CD4-positive, alpha-beta memory T cell (primary cell): ENCODE measurements at regions not wholly inside any gene's neighbourhood (a gene's known extent, or its start where the extent isn't known, plus 50 kb on each side); places are given as distances from the start of the nearest gene placed in this dataset.
A peak's percentile ranks its signal among the peaks of the same experiment; 100 is the strongest.

Experiments used
- CTCF ChIA-PET: fragments of 350-600 bp; sonication (Branson Sonifier 250); formaldehyde crosslinking; loops from one replicate; lab custom pipeline; 2021; ENCODE audit warnings: inconsistent platforms; ENCODE audit not compliant: partially characterized antibody; lab: Charles Lee
- POLR2A ChIA-PET: fragments of 350-600 bp; sonication (Branson Sonifier 250); formaldehyde crosslinking; loops from one replicate; lab custom pipeline; 2021; ENCODE audit not compliant: partially characterized antibody; lab: Charles Lee
- DNase-seq, 5 donors: peaks; one replicate each; pipeline versions ENCODE4 v3.0.0 to v3.0.0-alpha.2; 2020 to 2022; ENCODE audit warnings: mixed read lengths in 1 of 5
- H3K27ac ChIP-seq: one replicate; pipeline ENCODE4 v1.7.0; 2013; ENCODE audit warnings: low read depth, low read length
- H3K27me3 ChIP-seq: 2 replicates; pipeline ENCODE4 v1.7.0; 2013; ENCODE audit warnings: mild to moderate bottlenecking, low read length, moderate library complexity; ENCODE audit not compliant: insufficient read depth
- H3K36me3 ChIP-seq: 2 replicates; pipeline ENCODE4 v1.7.0; 2013; ENCODE audit warnings: mild to moderate bottlenecking, low read length, moderate library complexity; ENCODE audit not compliant: insufficient read depth
- H3K4me1 ChIP-seq: 2 replicates; pipeline ENCODE4 v1.7.0; 2013; ENCODE audit warnings: mild to moderate bottlenecking, low read length, moderate library complexity; ENCODE audit not compliant: insufficient read depth
- H3K4me3 ChIP-seq, 2 donors: one replicate each; pipeline ENCODE4 v1.7.0; 2013; ENCODE audit warnings: low read length in 2 of 2, mild to moderate bottlenecking in 1 of 2
- H3K9me3 ChIP-seq, 2 donors: one replicate each; pipeline ENCODE4 v1.7.0; 2013; ENCODE audit warnings: low read length in 2 of 2, control low read depth in 1 of 2; ENCODE audit not compliant: control insufficient read depth in 1 of 2
- H3K27ac Mint-ChIP-seq, 7 donors: one replicate each; pipeline ENCODE4 v1.8.0; 2020 to 2021; ENCODE audit warnings: mixed read lengths in 7 of 7, mild to moderate bottlenecking in 6 of 7, inconsistent platforms in 3 of 7, moderate library complexity in 3 of 7
- H3K27me3 Mint-ChIP-seq, 2 donors: one replicate each; pipeline ENCODE4 v1.8.0; 2020 to 2021; ENCODE audit warnings: mixed read lengths in 2 of 2
- H3K36me3 Mint-ChIP-seq, 2 donors: one replicate each; pipeline ENCODE4 v1.8.0; 2020 to 2021; ENCODE audit warnings: mixed read lengths in 2 of 2, inconsistent platforms in 1 of 2, mild to moderate bottlenecking in 1 of 2
- H3K4me1 Mint-ChIP-seq, 4 donors: one replicate each; pipeline ENCODE4 v1.8.0; 2020 to 2021; ENCODE audit warnings: mixed read lengths in 4 of 4, mild to moderate bottlenecking in 1 of 4
- H3K4me3 Mint-ChIP-seq, 8 donors: one replicate each; pipeline ENCODE4 v1.8.0; 2020 to 2021; ENCODE audit warnings: mixed read lengths in 8 of 8, mild to moderate bottlenecking in 7 of 8, moderate library complexity in 6 of 8, inconsistent platforms in 3 of 8
- H3K9me3 Mint-ChIP-seq, 8 donors: one replicate each; pipeline ENCODE4 v1.8.0; 2020 to 2021; ENCODE audit warnings: mixed read lengths in 8 of 8, mild to moderate bottlenecking in 5 of 8, inconsistent platforms in 3 of 8, moderate library complexity in 1 of 8
- intact Hi-C: fragments of 100-400 bp; cut with micrococcal nuclease; formaldehyde crosslinking; loops from one replicate; pipeline ENCODE4 v1.15.1; 2023

- H3K27me3 ChIP-seq: no peaks in the 10 kb centered on the region
- H3K36me3 Mint-ChIP-seq: no peaks in the 10 kb centered on the region
- no peaks in the 10 kb centered on the region for H3K9me3 ChIP-seq
- no peak overlapping the region for H3K4me3 Mint-ChIP-seq
- H3K27ac Mint-ChIP-seq: no peak overlapping the region
- H3K27me3 Mint-ChIP-seq: peaks cover 0 to 1% of the 10 kb centered on the region in 2 donors
- no peak for DNase-seq
- CTCF ChIA-PET: no interaction called here
- POLR2A ChIA-PET: no interaction called here
- no peaks in the 10 kb centered on the region for H3K36me3 ChIP-seq
- no peak overlapping the region for H3K27ac ChIP-seq
- intact Hi-C loops: no loop called here
- H3K4me1 ChIP-seq: no peaks in the 10 kb centered on the region
- H3K9me3 Mint-ChIP-seq: peaks cover 3 to 39% (median 26%) of the 10 kb centered on the region in 8 donors
- H3K4me3 ChIP-seq: no peak overlapping the region
- no peaks in the 10 kb centered on the region for H3K4me1 Mint-ChIP-seq
Observed at GRCh38 chr9:117624106-117624505, 80.1 kb upstream of the TLR4 start.

- no peak overlapping the region for H3K27ac ChIP-seq
- peaks cover 3 to 39% (median 28%) of the 10 kb centered on the region in 8 donors for H3K9me3 Mint-ChIP-seq
- H3K4me3 Mint-ChIP-seq: no peak overlapping the region
- no peaks in the 10 kb centered on the region for H3K36me3 ChIP-seq
- H3K27me3 ChIP-seq: no peaks in the 10 kb centered on the region
- H3K4me1 ChIP-seq: no peaks in the 10 kb centered on the region
- POLR2A ChIA-PET: no interaction called here
- DNase-seq: no peak
- H3K4me3 ChIP-seq: no peak overlapping the region
- H3K27me3 Mint-ChIP-seq: peaks cover 0 to 1% of the 10 kb centered on the region in 2 donors
- H3K27ac Mint-ChIP-seq: no peak overlapping the region
- CTCF ChIA-PET: no interaction called here
- H3K9me3 ChIP-seq: no peaks in the 10 kb centered on the region
- intact Hi-C loops: no loop called here
- no peaks in the 10 kb centered on the region for H3K36me3 Mint-ChIP-seq
- no peaks in the 10 kb centered on the region for H3K4me1 Mint-ChIP-seq
Observed at GRCh38 chr9:117622347-117622746, 81.9 kb upstream of the TLR4 start.

DNA sequence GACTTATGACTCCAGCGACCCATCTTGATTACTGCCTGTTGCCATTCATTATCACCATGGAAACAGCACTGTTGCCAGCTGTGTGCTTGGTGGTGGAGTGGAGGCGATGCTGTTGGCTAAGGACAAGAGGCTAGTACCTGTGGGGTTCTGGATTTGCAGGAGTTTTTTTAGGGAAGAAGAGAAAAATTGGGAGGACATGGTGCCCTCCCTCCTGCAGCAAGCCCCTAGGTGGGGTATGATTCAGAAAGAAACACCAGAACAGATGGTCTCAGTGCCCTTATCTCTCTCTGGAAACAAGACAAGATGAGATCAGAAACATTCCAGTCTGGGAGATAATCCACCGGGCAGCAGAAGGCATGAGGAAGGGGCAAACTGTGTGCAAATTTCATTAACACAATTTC is 87.8 kb upstream of the TLR4 start:
- intact Hi-C loops: no loop called here
- Mint-ChIP-seq H3K36me3 (no peaks in the 10 kb centered on the region), H3K9me3 (peaks cover 0 to 10% (median 3%) of the 10 kb centered on the region in 8 donors), H3K27ac (no peak overlapping the region), H3K4me3 (no peak overlapping the region), H3K27me3 (peaks cover 1 to 2% of the 10 kb centered on the region in 2 donors), H3K4me1 (no peaks in the 10 kb centered on the region)
- POLR2A ChIA-PET: no interaction called here
- H3K36me3 ChIP-seq: no peaks in the 10 kb centered on the region
- H3K27me3 ChIP-seq: no peaks in the 10 kb centered on the region
- H3K9me3 ChIP-seq: no peaks in the 10 kb centered on the region
- no peaks in the 10 kb centered on the region for H3K4me1 ChIP-seq
- no peak for DNase-seq
- no peak overlapping the region for H3K27ac ChIP-seq
- CTCF ChIA-PET: no interaction called here
- no peak overlapping the region for H3K4me3 ChIP-seq

- no peaks in the 10 kb centered on the region for H3K36me3 ChIP-seq
- H3K27ac ChIP-seq: no peak overlapping the region
- no peak for DNase-seq
- POLR2A ChIA-PET: no interaction called here
- Mint-ChIP-seq H3K4me1 (no peaks in the 10 kb centered on the region), H3K36me3 (no peaks in the 10 kb centered on the region), H3K9me3 (peaks cover 0 to 3% (median 0%) of the 10 kb centered on the region in 8 donors), H3K27ac (no peak overlapping the region), H3K27me3 (peaks cover 0 to 2% of the 10 kb centered on the region in 2 donors), H3K4me3 (no peak overlapping the region)
- H3K9me3 ChIP-seq: no peaks in the 10 kb centered on the region
- intact Hi-C loops: no loop called here
- CTCF ChIA-PET: no interaction called here
- H3K27me3 ChIP-seq: no peaks in the 10 kb centered on the region
- H3K4me3 ChIP-seq: no peak overlapping the region
- no peaks in the 10 kb centered on the region for H3K4me1 ChIP-seq
Observed at GRCh38 chr9:117612317-117612716, 91.9 kb upstream of the TLR4 start.

GRCh38 chr9:117597977-117598376 is 106.2 kb upstream of the TLR4 start:
- H3K9me3 Mint-ChIP-seq: peaks cover 0 to 22% (median 13%) of the 10 kb centered on the region in 8 donors
- H3K4me1 ChIP-seq: no peaks in the 10 kb centered on the region
- ChIA-PET POLR2A (no interaction called here), CTCF (no interaction called here)
- no peaks in the 10 kb centered on the region for H3K36me3 ChIP-seq
- no peak overlapping the region for H3K4me3 ChIP-seq
- no peaks in the 10 kb centered on the region for H3K4me1 Mint-ChIP-seq
- DNase-seq: no peak
- no peaks in the 10 kb centered on the region for H3K36me3 Mint-ChIP-seq
- H3K27me3 Mint-ChIP-seq: no peaks in the 10 kb centered on the region
- no peaks in the 10 kb centered on the region for H3K9me3 ChIP-seq
- H3K4me3 Mint-ChIP-seq: peak overlapping the region in 1 of 8 donors; percentile 11
- no peak overlapping the region for H3K27ac ChIP-seq
- intact Hi-C loops: no loop called here
- H3K27ac Mint-ChIP-seq: no peak overlapping the region
- no peaks in the 10 kb centered on the region for H3K27me3 ChIP-seq

GRCh38 chr9:117596678-117597077 is 107.5 kb upstream of the TLR4 start:
- Mint-ChIP-seq H3K27me3 (no peaks in the 10 kb centered on the region), H3K9me3 (peaks cover 0 to 21% (median 13%) of the 10 kb centered on the region in 8 donors), H3K4me3 (no peak overlapping the region), H3K36me3 (no peaks in the 10 kb centered on the region), H3K4me1 (no peaks in the 10 kb centered on the region), H3K27ac (no peak overlapping the region)
- intact Hi-C loops: no loop called here
- Histone ChIP-seq H3K9me3 (no peaks in the 10 kb centered on the region), H3K36me3 (no peaks in the 10 kb centered on the region), H3K4me3 (no peak overlapping the region), H3K27ac (no peak overlapping the region), H3K27me3 (no peaks in the 10 kb centered on the region), H3K4me1 (no peaks in the 10 kb centered on the region)
- CTCF ChIA-PET: interaction anchor here (0.6 kb wide), 1 partner anchor 57 kb away, joined by 3 read pairs; no protein-coding TSS in a partner anchor
- POLR2A ChIA-PET: no interaction called here
- no peak for DNase-seq

GRCh38 chr9:117595650-117596049 is 108.6 kb upstream of the TLR4 start:
- Mint-ChIP-seq H3K9me3 (peaks cover 0 to 21% (median 10%) of the 10 kb centered on the region in 8 donors), H3K4me1 (no peaks in the 10 kb centered on the region), H3K4me3 (no peak overlapping the region), H3K27me3 (no peaks in the 10 kb centered on the region), H3K36me3 (no peaks in the 10 kb centered on the region), H3K27ac (no peak overlapping the region)
- no peaks in the 10 kb centered on the region for H3K36me3 ChIP-seq
- H3K27ac ChIP-seq: no peak overlapping the region
- no peak overlapping the region for H3K4me3 ChIP-seq
- H3K4me1 ChIP-seq: no peaks in the 10 kb centered on the region
- intact Hi-C loops: no loop called here
- no peaks in the 10 kb centered on the region for H3K27me3 ChIP-seq
- ChIA-PET CTCF (no interaction called here), POLR2A (no interaction called here)
- no peak for DNase-seq
- no peaks in the 10 kb centered on the region for H3K9me3 ChIP-seq

DNA sequence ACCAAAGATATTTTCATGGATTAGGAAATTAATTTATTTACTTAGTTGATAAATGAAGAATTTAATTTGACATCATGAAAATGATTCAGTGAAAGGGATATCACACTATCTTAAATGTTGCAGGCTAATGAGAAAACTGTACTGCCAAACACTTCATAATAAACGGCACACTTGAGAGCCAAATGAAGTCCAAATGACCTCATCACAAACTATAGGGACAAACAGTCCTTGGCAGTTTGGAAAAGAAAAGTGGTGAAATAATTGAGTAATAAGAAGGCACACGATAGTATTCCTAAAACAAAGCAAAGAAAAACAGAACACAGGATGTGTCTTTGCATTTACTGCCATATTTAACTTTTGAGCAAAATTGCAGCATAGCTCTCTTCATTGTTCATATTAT is 116.9 kb upstream of the TLR4 start:
- intact Hi-C loops: no loop called here
- H3K27me3 ChIP-seq: no peaks in the 10 kb centered on the region
- no peak overlapping the region for H3K4me3 ChIP-seq
- Mint-ChIP-seq H3K4me3 (no peak overlapping the region), H3K27ac (no peak overlapping the region), H3K36me3 (no peaks in the 10 kb centered on the region), H3K4me1 (no peaks in the 10 kb centered on the region), H3K9me3 (peaks cover 0 to 8% (median 3%) of the 10 kb centered on the region in 8 donors), H3K27me3 (peaks cover 0 to 1% of the 10 kb centered on the region in 2 donors)
- no peaks in the 10 kb centered on the region for H3K4me1 ChIP-seq
- ChIA-PET CTCF (no interaction called here), POLR2A (no interaction called here)
- no peaks in the 10 kb centered on the region for H3K9me3 ChIP-seq
- H3K36me3 ChIP-seq: no peaks in the 10 kb centered on the region
- no peak for DNase-seq
- no peak overlapping the region for H3K27ac ChIP-seq
